ENCODE measurements at regions not wholly inside any gene's neighbourhood (a gene's known extent, or its start where the extent isn't known, plus 50 kb on each side); places are given as distances from the start of the nearest gene placed in this dataset.

DNA sequence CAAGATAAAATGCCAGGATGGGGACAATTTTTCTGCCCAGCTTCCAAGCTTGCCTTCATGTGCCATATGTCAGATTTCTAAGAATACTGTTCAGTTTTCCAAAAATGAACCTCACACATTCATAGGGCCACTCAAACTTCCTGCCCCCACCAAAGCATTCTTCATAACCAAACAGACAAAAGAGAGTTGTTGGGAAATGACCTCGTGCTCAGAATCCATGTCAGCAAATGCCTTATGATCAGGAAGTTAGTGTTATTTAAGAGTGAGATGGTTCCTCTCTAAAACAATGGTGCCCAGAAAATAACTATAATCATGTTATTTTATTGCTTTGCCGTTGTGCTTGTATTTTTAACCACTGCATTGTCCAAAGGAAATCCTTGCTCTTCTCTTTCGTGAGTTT is 208.2 kb downstream of the ZNF608 start:
- H3K9ac ChIP-seq (ENCODE audit: insufficient read depth, low read depth, low read length): no peak overlapping the region
- no peaks in the 10 kb centered on the region for H4K20me1 ChIP-seq (ENCODE audit: insufficient read depth, low read length)
- no peak overlapping the region for H3K4me2 ChIP-seq (ENCODE audit: low read depth, low read length)
- no peak overlapping the region for H3K27ac ChIP-seq (ENCODE audit: extremely low read length, insufficient read depth, low read length)
- ATAC-seq (no peak), FAIRE-seq (no peak), DNase-seq (ENCODE audit: low spot score) (no peak)
- in situ Hi-C loops (cut with HindIII; ENCODE audit: extremely low pct_ligation_motif_present, low pct_unique_long_range_greater_than_20kb) (no loop called here), intact Hi-C loops (cut with micrococcal nuclease; ENCODE audit: unreplicated experiment) (no loop called here)
- H3K9me3 ChIP-seq (ENCODE audit: low read length): no peaks in the 10 kb centered on the region
- no TSS peak for BruUV-seq (replicated peaks)
- no peak for TF ChIP-seq ZNF10 (CRISPR knock-in tag; IDR thresholded peaks at IDR 0.05; ENCODE audit: borderline replicate concordance, low read depth)
- TF ChIP-seq ZNF615 (CRISPR knock-in tag; IDR thresholded peaks at IDR 0.05; ENCODE audit: borderline replicate concordance): no peak
- no peak for TF ChIP-seq MZF1 (CRISPR knock-in tag; IDR thresholded peaks at IDR 0.05; ENCODE audit: borderline replicate concordance)
- TF ChIP-seq, protein P1, sequence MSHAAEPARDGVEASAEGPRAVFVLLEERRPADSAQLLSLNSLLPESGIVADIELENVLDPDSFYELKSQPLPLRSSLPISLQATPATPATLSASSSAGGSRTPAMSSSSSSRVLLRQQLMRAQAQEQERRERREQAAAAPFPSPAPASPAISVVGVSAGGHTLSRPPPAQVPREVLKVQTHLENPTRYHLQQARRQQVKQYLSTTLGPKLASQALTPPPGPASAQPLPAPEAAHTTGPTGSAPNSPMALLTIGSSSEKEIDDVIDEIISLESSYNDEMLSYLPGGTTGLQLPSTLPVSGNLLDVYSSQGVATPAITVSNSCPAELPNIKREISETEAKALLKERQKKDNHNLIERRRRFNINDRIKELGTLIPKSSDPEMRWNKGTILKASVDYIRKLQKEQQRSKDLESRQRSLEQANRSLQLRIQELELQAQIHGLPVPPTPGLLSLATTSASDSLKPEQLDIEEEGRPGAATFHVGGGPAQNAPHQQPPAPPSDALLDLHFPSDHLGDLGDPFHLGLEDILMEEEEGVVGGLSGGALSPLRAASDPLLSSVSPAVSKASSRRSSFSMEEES (CRISPR knock-in tag; IDR thresholded peaks at IDR 0.05): peak; percentile 44; the same call in 1 of the 2 replicates
- TF ChIP-seq, protein P2, sequence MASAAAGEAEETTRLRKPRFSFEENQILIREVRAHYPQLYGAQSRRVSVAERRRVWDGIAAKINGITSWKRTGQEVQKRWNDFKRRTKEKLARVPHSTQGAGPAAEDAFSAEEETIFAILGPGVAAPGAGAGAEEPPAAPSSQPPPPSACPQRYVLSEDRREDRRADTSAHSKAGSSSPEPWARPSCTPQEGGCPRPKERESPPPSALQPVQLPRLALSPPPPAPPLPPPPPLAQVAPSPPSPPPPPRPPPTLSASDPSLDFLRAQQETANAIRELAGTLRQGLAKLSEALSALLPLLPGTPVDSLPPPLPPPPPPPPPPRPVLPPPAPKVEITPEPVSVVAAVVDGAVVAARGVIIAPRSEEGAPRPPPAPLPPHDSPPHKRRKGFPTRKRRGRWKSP (CRISPR knock-in tag; IDR thresholded peaks at IDR 0.05): no peak
- H3K27me3 ChIP-seq (ENCODE audit: control insufficient read depth in 1 of 2, insufficient read depth in 2 of 2, low read length in 2 of 2): no peaks in the 10 kb centered on the region
- POLR2A ChIA-PET: no interaction called here
- H2AFZ ChIP-seq (ENCODE audit: low read length): no peak overlapping the region
- H3K79me2 ChIP-seq (ENCODE audit: insufficient read depth, low read length): no peaks in the 10 kb centered on the region
- H3K4me1 ChIP-seq (ENCODE audit: insufficient read depth, low read length): peaks cover 29% of the 10 kb centered on the region
- no peak overlapping the region for H3K4me3 ChIP-seq (replicated peaks in 1 of 3; ENCODE audit: insufficient read depth in 1 of 3, low read depth in 2 of 3, low read length in 3 of 3)
- 17% methylated on average over 3 of the region's 3 CpGs for WGBS (ENCODE audit: low lambda C conversion rate)
- CTCF ChIA-PET (ENCODE audit: low intra/inter-chr PET ratio, low total read pairs): no interaction called here
- H3K36me3 ChIP-seq (replicated peaks in 1 of 2; ENCODE audit: control insufficient read depth in 1 of 2, insufficient read depth in 2 of 2, low read length in 2 of 2): no peaks in the 10 kb centered on the region

DNA sequence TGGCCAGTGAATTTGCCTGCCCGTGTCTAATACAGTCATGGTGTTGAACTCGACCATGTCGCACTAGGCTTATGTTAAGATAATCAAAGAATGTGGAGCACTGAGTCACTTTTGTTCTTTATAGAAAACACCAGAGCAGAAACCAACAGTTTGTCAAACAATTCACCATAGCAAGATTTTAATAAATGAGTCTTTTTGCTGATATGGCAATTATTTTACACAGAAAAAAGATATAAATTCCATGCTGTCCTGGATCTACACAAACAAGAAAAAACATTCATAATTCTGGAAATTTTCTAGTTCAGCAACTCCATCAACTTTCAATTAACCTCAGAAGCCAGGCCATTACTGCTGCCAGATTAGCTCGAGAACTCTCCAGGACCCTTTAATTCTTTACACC is 208.9 kb downstream of the ZNF608 start:
- Histone ChIP-seq H4K20me1 (ENCODE audit: insufficient read depth, low read length) (no peaks in the 10 kb centered on the region), H2AFZ (ENCODE audit: low read length) (no peak overlapping the region), H3K4me1 (ENCODE audit: insufficient read depth, low read length) (peaks cover 29% of the 10 kb centered on the region), H3K9me3 (ENCODE audit: low read length) (no peaks in the 10 kb centered on the region), H3K9ac (ENCODE audit: insufficient read depth, low read depth, low read length) (no peak overlapping the region), H3K4me2 (ENCODE audit: low read depth, low read length) (no peak overlapping the region), H3K27me3 (ENCODE audit: control insufficient read depth in 1 of 2, insufficient read depth in 2 of 2, low read length in 2 of 2) (peaks cover 0 to under 1% of the 10 kb centered on the region in 2 experiments; a peak in 1 of 5 replicates), H3K36me3 (replicated peaks in 1 of 2; ENCODE audit: control insufficient read depth in 1 of 2, insufficient read depth in 2 of 2, low read length in 2 of 2) (no peaks in the 10 kb centered on the region), H3K27ac (ENCODE audit: extremely low read length, insufficient read depth, low read length) (no peak overlapping the region), H3K79me2 (ENCODE audit: insufficient read depth, low read length) (no peaks in the 10 kb centered on the region), H3K4me3 (replicated peaks in 1 of 3; ENCODE audit: insufficient read depth in 1 of 3, low read depth in 2 of 3, low read length in 3 of 3) (no peak overlapping the region)
- FAIRE-seq (no peak), DNase-seq (ENCODE audit: low spot score) (no peak), ATAC-seq (no peak)
- WGBS (ENCODE audit: low lambda C conversion rate): 69% methylated on average over 4 of the region's 4 CpGs
- POLR2A ChIA-PET: no interaction called here
- BruUV-seq (replicated peaks): no TSS peak
- CTCF ChIA-PET (ENCODE audit: low intra/inter-chr PET ratio, low total read pairs): no interaction called here
- intact Hi-C loops (cut with micrococcal nuclease; ENCODE audit: unreplicated experiment) (no loop called here), in situ Hi-C loops (cut with HindIII; ENCODE audit: extremely low pct_ligation_motif_present, low pct_unique_long_range_greater_than_20kb) (no loop called here)
- no peak for TF ChIP-seq ZZZ3 (CRISPR knock-in tag; IDR thresholded peaks at IDR 0.05; ENCODE audit: borderline replicate concordance)
- no peak for TF ChIP-seq TSC22D2 (CRISPR knock-in tag; IDR thresholded peaks at IDR 0.05; ENCODE audit: borderline replicate concordance)
- TF ChIP-seq MAFK (conservative IDR thresholded peaks at IDR 0.05 in 1 of 2, IDR thresholded peaks at IDR 0.05 in 1 of 2; ENCODE audit: low read length in 2 of 2): peak; percentile 91 to 97
- peak; percentile 97 for TF ChIP-seq MAFF (IDR thresholded peaks at IDR 0.05; ENCODE audit: low read depth, low read length)
